ENCODE measurements at regions not wholly inside any gene's neighbourhood (a gene's known extent, or its start where the extent isn't known, plus 50 kb on each side); places are given as distances from the start of the nearest gene placed in this dataset.

DNA sequence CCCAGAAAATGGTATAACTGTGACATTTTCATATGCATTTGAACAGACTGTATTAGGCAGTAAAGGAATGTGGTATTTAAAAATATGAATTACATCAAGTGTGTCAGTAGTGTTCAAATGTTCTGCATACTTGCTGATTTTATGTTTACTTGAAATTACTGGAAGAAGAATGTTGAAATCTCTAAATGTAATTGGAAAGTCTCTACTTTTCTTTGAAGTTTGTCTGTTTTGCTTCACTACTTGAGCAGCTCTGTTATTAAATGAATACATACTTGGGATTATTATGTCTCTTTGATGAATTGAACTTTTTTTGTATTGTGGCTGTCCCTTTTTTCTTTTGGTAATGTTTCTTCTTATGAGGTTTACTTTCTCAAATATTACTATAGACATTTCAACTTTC is 205.6 kb downstream of the TAF11L14 start:
- TF ChIP-seq, protein P1, sequence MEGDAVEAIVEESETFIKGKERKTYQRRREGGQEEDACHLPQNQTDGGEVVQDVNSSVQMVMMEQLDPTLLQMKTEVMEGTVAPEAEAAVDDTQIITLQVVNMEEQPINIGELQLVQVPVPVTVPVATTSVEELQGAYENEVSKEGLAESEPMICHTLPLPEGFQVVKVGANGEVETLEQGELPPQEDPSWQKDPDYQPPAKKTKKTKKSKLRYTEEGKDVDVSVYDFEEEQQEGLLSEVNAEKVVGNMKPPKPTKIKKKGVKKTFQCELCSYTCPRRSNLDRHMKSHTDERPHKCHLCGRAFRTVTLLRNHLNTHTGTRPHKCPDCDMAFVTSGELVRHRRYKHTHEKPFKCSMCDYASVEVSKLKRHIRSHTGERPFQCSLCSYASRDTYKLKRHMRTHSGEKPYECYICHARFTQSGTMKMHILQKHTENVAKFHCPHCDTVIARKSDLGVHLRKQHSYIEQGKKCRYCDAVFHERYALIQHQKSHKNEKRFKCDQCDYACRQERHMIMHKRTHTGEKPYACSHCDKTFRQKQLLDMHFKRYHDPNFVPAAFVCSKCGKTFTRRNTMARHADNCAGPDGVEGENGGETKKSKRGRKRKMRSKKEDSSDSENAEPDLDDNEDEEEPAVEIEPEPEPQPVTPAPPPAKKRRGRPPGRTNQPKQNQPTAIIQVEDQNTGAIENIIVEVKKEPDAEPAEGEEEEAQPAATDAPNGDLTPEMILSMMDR (IDR thresholded peaks at IDR 0.05 in 4 of 5, conservative IDR thresholded peaks at IDR 0.05 in 1 of 5), result no peak
- TF ChIP-seq POLR2A (IDR thresholded peaks at IDR 0.05), result no peak
